Sigmoid colon (tissue), 6 donors: ENCODE measurements at regions not wholly inside any gene's neighbourhood (a gene's known extent, or its start where the extent isn't known, plus 50 kb on each side); places are given as distances from the start of the nearest gene placed in this dataset.

Experiments
- DNase-seq: peaks from one replicate; pipeline ENCODE4 v3.0.0-alpha.2; 2019
- H3K27ac ChIP-seq, 4 donors: fragments of 200-600 bp; sonication (generic); one replicate each; pipeline ENCODE4 v1.5.1; 2016 to 2019; ENCODE audit warnings: mild to moderate bottlenecking in 1 of 4
- H3K27me3 ChIP-seq, 3 donors: fragments of 200-600 bp; sonication (generic); one replicate each; pipeline ENCODE4 v1.5.1; 2019; ENCODE audit warnings: mild to moderate bottlenecking in 1 of 3
- H3K36me3 ChIP-seq, 4 donors: fragments of 200-600 bp; sonication (generic); one replicate each; pipeline ENCODE4 v1.5.1; 2016 to 2019
- H3K4me1 ChIP-seq, 4 donors: fragments of 200-600 bp; sonication (generic); one replicate each; pipeline ENCODE4 v1.5.1; 2017 to 2019
- H3K4me3 ChIP-seq, 4 donors: fragments of 200-600 bp; sonication (generic); one replicate each; pipeline ENCODE4 v1.5.1; 2017 to 2019; ENCODE audit warnings: mild to moderate bottlenecking in 2 of 4, moderate library complexity in 1 of 4
- H3K9me3 ChIP-seq, 4 donors: fragments of 200-600 bp in 3 of 4; sonication (generic) in 3 of 4; one replicate each; pipeline versions ENCODE4 v1.5.1 to v1.6.1; 2013 to 2019
- CTCF ChIP-seq, 4 experiments: fragments of 450-650 bp in 3 of 4; fragments of 200-600 bp in 1 of 4; IDR thresholded peaks; one replicate each; pipeline ENCODE4 v1.5.1; 2016 to 2019; ENCODE audit warnings: antibody characterized with exemption in 4 of 4, mild to moderate bottlenecking in 3 of 4, moderate library complexity in 2 of 4
- EP300 ChIP-seq, 4 donors: sonication (generic); formaldehyde crosslinking; IDR thresholded peaks; one replicate each; pipeline ENCODE4 v1.6.1; 2017; ENCODE audit warnings: antibody characterized with exemption in 4 of 4
- POLR2A ChIP-seq, 2 donors: fragments of 450-650 bp; IDR thresholded peaks; one replicate each; pipeline ENCODE4 v1.6.1; 2016; ENCODE audit warnings: antibody characterized with exemption in 2 of 2, mild to moderate bottlenecking in 2 of 2, moderate library complexity in 2 of 2
- POLR2AphosphoS5 ChIP-seq, 4 donors: sonication (generic); formaldehyde crosslinking; IDR thresholded peaks; one replicate each; pipeline ENCODE4 v1.6.1; 2017; ENCODE audit warnings: antibody characterized with exemption in 4 of 4
- WGBS, 2 donors: extraction: QIAGEN DNeasy Blood & Tissue Kit; methylation state at CpG; one replicate each; pipeline ENCODE4 v1.1.7; 2013; 5-methylcytosine and 5-hydroxymethylcytosine counted together
- intact Hi-C: fragments of 100-400 bp; cut with DNase I; formaldehyde crosslinking; loops from one replicate; pipeline ENCODE4 v1.15.1; 2023
- donor health status: healthy with polysubstance abuse.
- donor health status: healthy.

GRCh38 chr10:61278556-61278955 is 174.6 kb downstream of the TMEM26 start:
- DNase-seq, result no peak
- WGBS, 2 donors, result 83 to 92% methylated on average over 2 of the region's 2 CpGs
- Histone ChIP-seq H3K4me1 (peaks cover 0 to 8% (median 1%) of the 10 kb centered on the region in 4 donors), H3K36me3 (no peaks in the 10 kb centered on the region), H3K4me3 (no peak overlapping the region), H3K27me3 (no peaks in the 10 kb centered on the region), H3K9me3 (no peaks in the 10 kb centered on the region), H3K27ac (no peak overlapping the region)
- TF ChIP-seq EP300 (IDR thresholded peaks at IDR 0.05) (no peak), POLR2A (IDR thresholded peaks at IDR 0.05) (no peak), CTCF (IDR thresholded peaks at IDR 0.05) (no peak), POLR2AphosphoS5 (IDR thresholded peaks at IDR 0.05) (no peak)
- intact Hi-C loops, result no loop called here

DNA sequence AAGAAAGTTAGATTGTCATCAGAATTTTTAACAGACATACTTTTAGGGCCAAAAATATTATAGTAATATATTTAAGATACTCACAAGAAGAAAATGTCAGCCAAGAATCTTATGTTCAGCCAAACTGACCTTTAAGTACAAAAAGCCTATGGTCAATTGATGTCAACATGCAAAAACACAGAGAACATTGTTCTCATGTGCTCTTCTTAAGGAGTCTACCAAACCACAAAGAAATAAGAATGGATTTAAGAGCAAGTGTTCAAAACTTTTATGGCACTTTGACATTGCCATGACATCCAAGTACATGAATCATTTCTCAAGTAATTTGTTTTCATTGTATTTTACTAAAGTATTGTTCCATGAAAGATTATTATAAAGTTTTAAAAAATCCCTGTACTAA is 180.4 kb downstream of the TMEM26 start:
- intact Hi-C loops, result no loop called here
- Histone ChIP-seq H3K36me3 (no peaks in the 10 kb centered on the region), H3K9me3 (no peaks in the 10 kb centered on the region)

GRCh38 chr10:61271127-61271780 is 181.9 kb downstream of the TMEM26 start:
- TF ChIP-seq POLR2AphosphoS5 (IDR thresholded peaks at IDR 0.05) (no peak), CTCF (IDR thresholded peaks at IDR 0.05) (no peak), EP300 (IDR thresholded peaks at IDR 0.05) (no peak), POLR2A (IDR thresholded peaks at IDR 0.05) (no peak)
- 21 to 60% methylated on average over 3 of the region's 3 CpGs for WGBS, 2 donors
- Histone ChIP-seq H3K9me3 (no peaks in the 10 kb centered on the region), H3K4me1 (no peaks in the 10 kb centered on the region), H3K4me3 (no peak overlapping the region), H3K36me3 (no peaks in the 10 kb centered on the region), H3K27ac (no peak overlapping the region), H3K27me3 (no peaks in the 10 kb centered on the region)
- intact Hi-C loops, result no loop called here
- no peak for DNase-seq

More for the DNA sequence above, 180.4 kb downstream of the TMEM26 start:
- Histone ChIP-seq H3K27ac (no peak overlapping the region), H3K27me3 (no peaks in the 10 kb centered on the region), H3K4me3 (no peak overlapping the region), H3K4me1 (no peaks in the 10 kb centered on the region)
- TF ChIP-seq EP300 (IDR thresholded peaks at IDR 0.05) (no peak), CTCF (IDR thresholded peaks at IDR 0.05) (no peak), POLR2AphosphoS5 (IDR thresholded peaks at IDR 0.05) (no peak), POLR2A (IDR thresholded peaks at IDR 0.05) (no peak)
- no peak for DNase-seq

DNA sequence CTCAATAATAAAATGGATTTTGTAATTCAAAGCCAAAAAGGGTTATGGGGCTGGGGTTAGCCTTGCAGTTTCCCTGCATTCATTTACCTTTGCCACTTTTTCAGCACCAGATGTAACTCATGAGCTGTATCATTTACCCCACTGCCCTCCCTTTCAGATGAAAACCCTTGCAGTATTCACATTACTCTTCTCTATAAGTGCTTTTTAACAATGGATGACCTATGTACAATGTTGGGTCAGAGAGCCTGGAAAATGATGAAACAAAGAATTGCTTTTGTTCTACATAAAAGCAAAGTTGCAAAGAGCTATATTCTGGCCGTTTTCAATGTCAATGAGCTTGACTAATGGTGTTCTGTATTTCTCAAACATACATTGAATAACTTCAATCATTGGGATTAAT is 189.7 kb downstream of the TMEM26 start:
- Histone ChIP-seq H3K27ac (no peak overlapping the region), H3K36me3 (no peaks in the 10 kb centered on the region), H3K4me3 (no peak overlapping the region), H3K4me1 (no peaks in the 10 kb centered on the region), H3K27me3 (no peaks in the 10 kb centered on the region), H3K9me3 (peaks cover 0 to 3% (median 0%) of the 10 kb centered on the region in 4 donors)
- DNase-seq, result no peak
- TF ChIP-seq EP300 (IDR thresholded peaks at IDR 0.05), result no peak
- no peak for TF ChIP-seq CTCF (IDR thresholded peaks at IDR 0.05)
- TF ChIP-seq POLR2A (IDR thresholded peaks at IDR 0.05), result no peak
- TF ChIP-seq POLR2AphosphoS5 (IDR thresholded peaks at IDR 0.05), result no peak
- WGBS, 2 donors, result 31 to 63% methylated on average over 1 of the region's 1 CpG
- intact Hi-C loops, result no loop called here
